NCI-H446 treated with DMSO at 0.1 percent for 48 hours (cell line): ENCODE measurements at regions not wholly inside any gene's neighbourhood (a gene's known extent, or its start where the extent isn't known, plus 50 kb on each side); places are given as distances from the start of the nearest gene placed in this dataset.

Experiments
- DNase-seq: peaks from one replicate; lab custom pipeline; 2025; lab: John Stamatoyannopoulos, UW

GRCh38 chr5:33324667-33325307 lies 116.0 kb upstream of the TARS1 start:
- no peak for DNase-seq

DNA sequence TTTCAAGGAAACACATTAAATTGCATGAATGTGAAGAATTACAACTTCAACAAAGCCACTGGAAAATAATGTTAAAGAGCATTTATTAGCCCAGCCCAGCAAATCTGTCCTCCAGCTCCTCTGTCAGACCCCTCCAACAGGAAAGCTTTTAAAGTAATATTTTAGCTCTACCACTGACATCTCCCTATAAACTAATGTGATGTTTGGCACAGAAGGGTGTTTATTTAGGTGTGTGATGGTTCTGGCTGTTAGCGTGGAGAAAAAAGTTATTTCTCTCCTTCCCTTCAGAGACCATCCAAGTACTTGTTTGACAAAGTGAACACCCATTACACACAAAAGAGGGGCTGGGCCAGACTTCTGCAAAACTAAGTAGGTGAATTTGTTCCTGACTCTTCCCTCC lies 111.9 kb upstream of the TARS1 start:
- no peak for DNase-seq

DNA sequence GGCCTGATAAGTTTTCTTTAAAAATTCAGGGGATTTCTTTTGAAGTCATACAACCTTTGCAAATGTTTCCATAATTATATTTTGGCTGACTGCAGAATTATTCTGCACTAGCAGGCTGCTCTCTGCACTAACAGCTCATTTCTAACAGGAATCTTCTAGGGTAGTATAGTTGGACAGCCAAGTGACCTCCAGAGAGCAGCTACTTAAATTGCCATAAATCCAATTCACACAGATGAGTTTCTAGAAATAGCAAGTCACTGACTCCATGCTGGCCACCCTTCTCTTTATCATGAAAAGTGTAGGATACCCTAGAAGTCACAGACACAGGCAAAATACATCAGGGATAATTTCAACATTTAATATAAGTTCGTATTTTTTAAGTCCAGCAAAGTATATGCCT lies 110.9 kb upstream of the TARS1 start:
- DNase-seq: no peak

DNA sequence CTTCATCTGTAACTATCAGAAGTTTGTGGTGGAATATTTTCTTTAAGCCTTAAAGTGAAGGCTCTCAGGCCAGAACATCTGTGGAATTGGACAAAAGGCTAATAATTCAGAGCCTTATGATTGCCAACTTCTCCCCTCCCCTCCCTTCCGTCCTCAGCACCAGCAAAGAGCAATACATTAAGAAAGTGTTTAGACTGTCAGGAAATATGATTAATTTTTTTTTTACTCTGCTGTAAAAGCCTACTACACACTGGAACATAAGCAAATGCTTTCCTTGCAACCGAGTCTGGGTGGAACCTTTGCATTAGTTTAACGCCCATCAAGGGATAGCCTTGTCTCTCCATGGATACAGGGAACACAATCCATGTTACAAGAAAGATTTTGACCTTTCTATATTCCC lies 110.3 kb upstream of the TARS1 start:
- no peak for DNase-seq

- DNase-seq: no peak
Measured at GRCh38 chr5:33330992-33331391, 109.8 kb upstream of the TARS1 start.

- no peak for DNase-seq
Measured at GRCh38 chr5:33332804-33333203, 108.0 kb upstream of the TARS1 start.

- no peak for DNase-seq
Measured at GRCh38 chr5:33334829-33335228, 105.9 kb upstream of the TARS1 start.

DNA sequence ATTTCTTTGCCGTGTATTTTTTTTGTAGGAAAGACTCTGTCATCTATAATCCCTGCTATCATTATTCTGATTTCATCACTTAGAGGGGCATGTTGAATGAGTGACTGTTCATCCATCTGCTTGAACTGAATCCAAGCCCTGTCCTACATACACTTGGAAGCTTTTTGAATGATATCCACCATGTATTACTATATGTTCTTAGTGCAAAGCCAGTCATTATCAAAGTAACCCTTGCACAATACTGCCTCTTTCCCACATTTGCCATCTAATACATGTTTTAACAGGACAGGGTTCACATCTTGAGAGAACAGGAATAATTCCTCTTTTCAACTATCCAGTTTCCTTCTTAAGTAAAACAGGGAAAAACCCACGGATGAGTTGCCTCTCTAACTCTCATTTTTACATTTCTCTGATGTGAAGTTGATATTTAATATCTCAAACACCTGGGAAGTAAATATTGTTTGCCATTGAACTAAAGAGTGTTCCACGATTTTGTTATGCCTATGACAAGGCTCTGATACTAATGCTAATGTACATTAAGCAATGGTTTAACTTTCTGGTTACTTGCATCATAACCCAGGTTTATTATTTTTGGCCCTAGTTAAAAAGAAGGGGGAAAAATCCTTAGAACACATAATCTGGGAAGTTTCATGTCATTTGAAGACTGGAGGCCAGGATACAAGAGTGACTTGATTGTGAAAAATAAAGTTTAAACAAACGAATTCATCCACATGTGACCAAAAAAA lies 103.7 kb upstream of the TARS1 start:
- DNase-seq: no peak

GRCh38 chr5:33337637-33337992 lies 103.2 kb upstream of the TARS1 start:
- no peak for DNase-seq

DNA sequence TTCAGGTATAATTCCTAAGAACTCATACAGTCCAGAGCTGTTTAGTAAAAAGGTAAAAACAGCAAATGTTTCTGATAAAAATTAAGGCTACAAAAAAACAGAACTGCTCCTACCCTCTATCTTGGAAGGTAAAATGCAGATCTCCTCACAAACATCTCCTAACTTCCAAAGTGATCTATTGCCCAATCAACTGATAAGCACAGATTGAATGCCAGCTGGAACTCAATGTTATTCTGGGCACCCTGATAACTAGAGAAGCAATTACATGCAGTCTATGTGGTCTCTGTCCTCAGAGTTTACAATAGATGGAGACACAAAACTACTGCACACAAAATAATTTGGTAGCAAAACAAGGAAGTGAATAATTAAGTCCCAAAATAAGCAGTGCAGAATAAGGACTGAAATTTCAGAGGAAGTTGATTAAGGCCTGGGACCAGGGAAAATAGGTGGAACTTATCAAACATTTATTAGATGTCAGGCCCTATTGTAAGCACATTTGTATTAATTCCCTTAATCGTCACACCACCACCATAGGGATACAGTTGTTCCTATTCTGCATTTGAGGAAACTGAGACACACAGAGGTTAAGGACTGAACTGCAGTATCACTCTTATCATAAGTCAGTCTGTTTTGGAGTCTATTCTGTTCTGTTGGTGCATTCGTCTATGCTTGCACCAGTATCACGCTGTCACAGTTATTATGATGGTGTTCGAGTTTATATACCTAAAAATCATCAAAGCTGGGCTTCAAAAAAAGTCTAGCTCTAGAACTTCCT lies 102.2 kb upstream of the TARS1 start:
- DNase-seq: no peak

- DNase-seq: no peak
Measured at GRCh38 chr5:33339413-33339812, 101.4 kb upstream of the TARS1 start.

- no peak for DNase-seq
Measured at GRCh38 chr5:33340195-33340594, 100.6 kb upstream of the TARS1 start.

- no peak for DNase-seq
Measured at GRCh38 chr5:33341351-33341750, 99.4 kb upstream of the TARS1 start.

DNA sequence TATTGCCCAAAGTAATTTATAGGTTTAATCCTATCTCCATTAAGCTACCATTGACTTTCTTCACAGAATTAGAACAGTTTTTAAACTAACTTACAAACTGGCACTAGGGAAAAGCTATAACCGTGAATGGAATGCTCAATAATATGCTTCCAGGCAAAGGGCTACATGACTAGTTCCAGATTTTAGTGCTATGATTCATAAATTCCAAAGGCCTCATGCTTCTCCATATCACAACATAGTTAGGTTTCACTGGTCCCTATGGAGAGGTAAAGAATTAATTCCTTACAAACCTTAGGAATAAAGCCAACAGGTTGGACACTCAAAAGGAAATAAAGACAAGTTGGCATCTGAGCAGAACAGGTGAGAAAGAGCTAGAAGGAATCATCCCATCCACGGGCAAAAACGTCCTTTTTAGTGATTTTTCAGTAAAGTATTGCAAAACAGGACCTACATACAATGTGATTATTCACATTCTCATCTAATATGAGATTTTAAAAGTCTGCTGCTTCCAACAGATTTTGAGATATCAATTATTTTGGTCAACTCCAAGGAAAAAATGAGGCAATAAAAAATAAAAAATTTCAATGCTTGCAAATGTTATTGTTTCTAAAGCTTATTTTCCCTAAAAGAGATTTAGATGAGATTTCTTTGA lies 97.0 kb upstream of the TARS1 start:
- no peak for DNase-seq

- DNase-seq: no peak
Measured at GRCh38 chr5:33346534-33346933, 94.2 kb upstream of the TARS1 start.

DNA sequence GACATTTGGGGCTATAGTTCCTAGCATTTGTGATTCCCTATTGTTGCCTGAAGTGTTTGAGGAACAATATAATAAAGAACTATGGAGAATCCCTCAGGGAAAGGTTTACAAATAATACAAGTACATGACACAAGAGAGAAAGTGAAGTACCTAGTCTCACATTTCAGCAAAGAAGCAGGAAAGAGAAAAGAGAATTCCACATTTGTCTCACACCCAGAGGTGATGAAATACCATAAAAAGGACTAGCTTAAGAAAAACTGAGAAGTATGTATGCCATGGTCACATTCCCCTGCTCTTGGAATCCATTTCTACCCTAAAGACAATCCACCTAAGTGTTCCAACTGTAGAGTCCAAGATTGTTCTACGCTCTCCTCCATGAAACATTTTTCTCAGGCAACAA lies 79.0 kb upstream of the TARS1 start:
- no peak for DNase-seq

- DNase-seq: no peak
Measured at GRCh38 chr5:33362915-33363314, 77.8 kb upstream of the TARS1 start.

DNA sequence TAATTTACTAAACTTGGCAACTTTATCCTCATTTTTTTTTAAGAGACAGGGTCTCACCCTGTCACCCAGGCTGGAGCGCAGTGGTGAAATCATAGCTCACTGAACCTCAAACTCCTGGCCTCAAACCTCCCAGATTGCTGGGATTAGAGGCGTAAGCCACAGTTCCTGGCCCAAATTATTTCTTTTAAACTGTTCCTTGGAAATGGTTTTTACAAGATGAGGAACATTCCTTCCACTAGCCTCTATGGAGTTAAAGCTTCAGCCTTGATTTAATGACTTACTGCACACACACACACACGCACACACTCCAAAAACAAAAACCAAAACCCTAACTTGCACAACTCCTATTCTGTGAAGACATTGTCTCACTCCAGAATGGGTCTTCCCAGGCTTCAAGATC lies 77.2 kb upstream of the TARS1 start:
- DNase-seq: no peak

DNA sequence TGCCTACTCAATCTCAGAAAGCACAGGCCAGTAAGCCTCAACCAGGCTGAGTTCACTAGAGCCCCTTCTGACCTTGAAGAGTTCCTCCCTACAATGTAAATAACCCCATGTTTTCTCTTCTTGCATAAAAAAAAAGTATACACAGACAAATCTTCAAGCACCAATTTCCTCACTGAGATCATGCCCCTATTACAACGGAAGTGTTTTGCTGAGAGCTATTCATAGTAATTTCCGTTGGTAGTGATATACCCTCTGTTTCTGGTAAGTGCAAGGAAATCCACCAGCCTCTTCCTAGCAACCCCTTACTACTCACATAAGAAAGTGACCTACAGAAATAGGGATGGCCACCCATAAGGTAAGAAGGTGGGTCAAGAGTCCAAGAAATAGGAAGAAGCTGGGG lies 76.4 kb upstream of the TARS1 start:
- DNase-seq: no peak

GRCh38 chr5:33367416-33367815 lies 73.3 kb upstream of the TARS1 start:
- no peak for DNase-seq

- DNase-seq: no peak
Measured at GRCh38 chr5:33369485-33370465, 71.0 kb upstream of the TARS1 start.

- no peak for DNase-seq
Measured at GRCh38 chr5:33370466-33370859, 70.3 kb upstream of the TARS1 start.
